ENCODE measurements at regions not wholly inside any gene's neighbourhood (a gene's known extent, or its start where the extent isn't known, plus 50 kb on each side); places are given as distances from the start of the nearest gene placed in this dataset.

- no peak overlapping the region for H3K56ac ChIP-seq (replicated peaks; ENCODE audit: insufficient read length, low read depth, low read length)
- no peak overlapping the region for H2BK120ac ChIP-seq (replicated peaks; ENCODE audit: low read depth, low read length)
- no peak overlapping the region for H3K4ac ChIP-seq (replicated peaks; ENCODE audit: insufficient read length, low read depth, low read length)
- H2AFZ ChIP-seq (ENCODE audit: low read length), result 0 out of 2 replicates have a peak overlapping the region, but pooled peaks have one; percentile 64
- H3K4me2 ChIP-seq (ENCODE audit: insufficient read depth in 1 of 2, low read depth in 2 of 2, low read length in 2 of 2), result no peak overlapping the region
- no peak overlapping the region for H3K4me3 ChIP-seq (ENCODE audit: extremely low read depth in 1 of 4, insufficient read depth in 2 of 4, low read depth in 3 of 4, low read length in 4 of 4)
- ChIA-PET POLR2A (ENCODE audit: partially characterized antibody) (no interaction called here), CTCF (ENCODE audit: partially characterized antibody) (interaction anchor here (0.5 to 1.3 kb wide), 4 partner anchors 24 to 361 kb away, joined by 3 to 4 read pairs (median 3); no protein-coding TSS in a partner anchor)
- no peak overlapping the region for H3K23ac ChIP-seq (ENCODE audit: insufficient read length)
- no peak overlapping the region for H2BK5ac ChIP-seq (ENCODE audit: low read depth, low read length)
- no peak overlapping the region for H4K91ac ChIP-seq (replicated peaks; ENCODE audit: insufficient read length, low read length)
- H3K18ac ChIP-seq (ENCODE audit: extremely low read depth, low read length), result no peak overlapping the region
- peak in 1 of 3 experiments; percentile 19; a peak in 1 of 4 replicates for TF ChIP-seq CTCF (IDR thresholded peaks at IDR 0.05; ENCODE audit: control extremely low read depth in 1 of 3, insufficient read depth in 1 of 3, low read depth in 1 of 3, low read length in 3 of 3)
- TF ChIP-seq MAFK (IDR thresholded peaks at IDR 0.05; ENCODE audit: low read depth, low read length), result peak; percentile 60; the same call in 1 of the 2 replicates
- TF ChIP-seq CTBP2 (IDR thresholded peaks at IDR 0.05; ENCODE audit: borderline replicate concordance, insufficient read depth, insufficient read length, low read length), result no peak
- TF ChIP-seq FOSL1 (IDR thresholded peaks at IDR 0.05; ENCODE audit: insufficient read depth, low read depth, low read length), result no peak
- peak; percentile 8 to 26; a peak in 3 of 4 replicates for TF ChIP-seq RAD21 (IDR thresholded peaks at IDR 0.05 in 1 of 2, conservative IDR thresholded peaks at IDR 0.05 in 1 of 2; ENCODE audit: low read depth in 2 of 2, low read length in 2 of 2)
- TF ChIP-seq RBBP5 (IDR thresholded peaks at IDR 0.05; ENCODE audit: borderline replicate concordance, low read depth, low read length), result no peak
- no peak for TF ChIP-seq SIRT6 (IDR thresholded peaks at IDR 0.05; ENCODE audit: low read length)
- no peak for TF ChIP-seq SAP30 (IDR thresholded peaks at IDR 0.05; ENCODE audit: insufficient read depth, insufficient replicate concordance, low read length)
- H2BK20ac ChIP-seq (ENCODE audit: low read length), result no peak overlapping the region
- H2BK12ac ChIP-seq (ENCODE audit: low read depth, low read length), result no peak overlapping the region
- H2BK15ac ChIP-seq (ENCODE audit: low read length), result no peak overlapping the region
- H2AK5ac ChIP-seq (ENCODE audit: low read depth, low read length), result no peak overlapping the region
- no peaks in the 10 kb centered on the region for H4K20me1 ChIP-seq (replicated peaks in 1 of 2; ENCODE audit: control insufficient read depth in 1 of 2, insufficient read depth in 2 of 2, low read length in 2 of 2)
- H3K14ac ChIP-seq (ENCODE audit: insufficient read length), result no peak overlapping the region
- H3K9ac ChIP-seq (replicated peaks in 1 of 4; ENCODE audit: extremely low read depth in 1 of 4, low read depth in 3 of 4, low read length in 3 of 4), result no peak overlapping the region
- no peak for FAIRE-seq
- 64% methylated on average over 3 of the region's 3 CpGs; no CpG with 5 or more reads in 1 of the 2 experiments for WGBS, 2 experiments (ENCODE audit: extremely low coverage in 1 of 2, insufficient coverage in 1 of 2, insufficient read length in 1 of 2, insufficient replicate concordance in 2 of 2, low coverage in 1 of 2, low lambda C conversion rate in 2 of 2, missing lambda C conversion rate in 1 of 2)
- H4K8ac ChIP-seq (ENCODE audit: extremely low read depth, insufficient read depth, low read length), result no peak overlapping the region
- DNase-seq (ENCODE audit: low read depth in 1 of 2, low spot score in 2 of 2), result no peak
- H3K36me3 ChIP-seq (ENCODE audit: control insufficient read depth in 2 of 4, insufficient read depth in 4 of 4, low read length in 3 of 4), result no peaks in the 10 kb centered on the region
- H3K9me3 ChIP-seq (ENCODE audit: insufficient read depth in 2 of 2, low read depth in 1 of 2, low read length in 1 of 2), result no peaks in the 10 kb centered on the region
- H3K79me2 ChIP-seq (ENCODE audit: control insufficient read depth in 1 of 2, insufficient read depth in 2 of 2, low read length in 2 of 2), result no peaks in the 10 kb centered on the region
- H3K79me1 ChIP-seq (ENCODE audit: low read depth, low read length), result no peaks in the 10 kb centered on the region
- H3K23me2 ChIP-seq (ENCODE audit: low read depth, low read length), result no peaks in the 10 kb centered on the region
- no peaks in the 10 kb centered on the region for H3K4me1 ChIP-seq (replicated peaks in 1 of 4; ENCODE audit: control insufficient read depth in 3 of 4, insufficient read depth in 4 of 4, low read length in 3 of 4)
- H4K5ac ChIP-seq (ENCODE audit: insufficient read length, low read depth, low read length), result no peak overlapping the region
- no peak overlapping the region for H3K27ac ChIP-seq (ENCODE audit: low read depth, low read length)
- H3K27me3 ChIP-seq (replicated peaks in 1 of 4; ENCODE audit: control insufficient read depth in 3 of 4, extremely low read depth in 1 of 4, insufficient read depth in 3 of 4, low read length in 3 of 4), result no peaks in the 10 kb centered on the region
Observed at GRCh38 chr7:17181482-17181881, 117.0 kb upstream of the AHR start.
